ENCODE measurements at regions not wholly inside any gene's neighbourhood (a gene's known extent, or its start where the extent isn't known, plus 50 kb on each side); places are given as distances from the start of the nearest gene placed in this dataset.

DNA sequence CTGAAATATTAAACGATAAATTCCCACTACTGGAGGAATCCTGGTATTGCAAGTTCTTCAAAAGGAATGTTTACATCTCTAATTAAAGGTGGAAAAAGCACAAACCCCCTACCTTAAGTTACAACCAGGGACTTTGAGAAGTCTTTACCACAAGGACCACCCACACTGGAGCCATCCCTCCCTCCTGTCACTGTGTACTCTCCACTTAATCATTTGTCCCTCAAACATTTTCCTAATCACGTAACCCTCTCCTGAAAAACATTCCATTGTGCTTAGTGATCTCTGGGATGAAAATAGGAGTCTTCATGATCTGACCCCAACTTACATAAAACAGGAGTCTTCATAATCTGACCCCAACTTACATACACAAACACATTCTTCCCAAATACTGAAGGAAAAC lies 85.7 kb downstream of the SUCLG1 start:
- no peaks in the 10 kb centered on the region for H3K36me3 Mint-ChIP-seq
- no peaks in the 10 kb centered on the region for H3K4me1 Mint-ChIP-seq
- DNase-seq, result no peak
- ATAC-seq (ENCODE audit: low read depth in 2 of 2), result no peak
- H3K27me3 Mint-ChIP-seq, result peaks cover 18 to 25% (median 18%) of the 10 kb centered on the region in 3 donors
- H3K27ac Mint-ChIP-seq, result no peak overlapping the region
- peaks cover 0 to 6% (median 0%) of the 10 kb centered on the region in 7 donors for H3K9me3 Mint-ChIP-seq
- H3K4me3 Mint-ChIP-seq, result no peak overlapping the region

DNA sequence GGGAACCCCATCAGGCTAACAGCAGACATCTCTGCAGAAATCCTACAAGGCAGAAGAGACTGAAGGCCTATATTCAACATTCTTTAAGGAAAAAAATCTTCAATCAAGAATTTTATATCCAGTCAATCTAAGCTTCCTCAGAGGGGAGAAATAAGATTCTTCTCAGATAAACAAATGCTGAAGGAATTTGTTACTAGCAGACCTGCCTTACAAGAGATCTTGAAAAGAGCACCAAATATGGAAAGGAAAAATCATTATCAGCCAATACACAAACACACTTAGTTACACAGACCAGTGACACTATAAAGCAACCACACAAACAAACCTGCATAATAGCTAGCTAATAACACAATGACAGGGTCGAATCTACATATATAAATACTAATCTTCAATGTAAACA lies 96.5 kb downstream of the SUCLG1 start:
- Mint-ChIP-seq H3K4me3 (no peak overlapping the region), H3K4me1 (no peaks in the 10 kb centered on the region), H3K9me3 (peaks cover 5 to 56% (median 40%) of the 10 kb centered on the region in 7 donors), H3K27ac (peak overlapping the region in 1 of 6 donors; percentile 42), H3K27me3 (peaks cover 0 to 17% (median 0%) of the 10 kb centered on the region in 3 donors), H3K36me3 (no peaks in the 10 kb centered on the region)
- no peak for ATAC-seq (ENCODE audit: low read depth in 2 of 2)
- no peak for DNase-seq

DNA sequence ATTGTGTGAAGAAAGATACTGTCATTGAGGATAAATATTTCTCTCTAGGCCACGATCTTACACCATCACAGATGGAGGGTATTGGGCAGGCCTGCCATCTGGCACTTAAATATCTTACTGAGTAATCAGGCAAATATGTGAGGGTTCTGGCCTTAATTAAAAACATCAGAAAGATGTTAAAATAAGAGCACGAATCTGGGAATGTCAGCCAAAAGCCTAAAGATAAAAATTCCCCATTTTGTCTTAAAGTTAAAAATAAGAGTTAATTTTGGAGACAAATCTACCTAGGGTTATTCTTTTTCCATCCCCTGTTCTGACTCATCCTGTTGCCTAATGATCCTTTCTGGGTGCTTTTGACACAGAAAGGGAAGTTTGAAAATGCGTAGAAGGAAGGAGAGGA lies 121.0 kb downstream of the SUCLG1 start:
- Mint-ChIP-seq H3K36me3 (no peaks in the 10 kb centered on the region), H3K4me1 (no peaks in the 10 kb centered on the region), H3K9me3 (peaks cover 3 to 16% (median 4%) of the 10 kb centered on the region in 7 donors), H3K27me3 (no peaks in the 10 kb centered on the region), H3K27ac (no peak overlapping the region), H3K4me3 (no peak overlapping the region)
- ATAC-seq (ENCODE audit: low read depth in 2 of 2) (no peak), DNase-seq (no peak)

DNA sequence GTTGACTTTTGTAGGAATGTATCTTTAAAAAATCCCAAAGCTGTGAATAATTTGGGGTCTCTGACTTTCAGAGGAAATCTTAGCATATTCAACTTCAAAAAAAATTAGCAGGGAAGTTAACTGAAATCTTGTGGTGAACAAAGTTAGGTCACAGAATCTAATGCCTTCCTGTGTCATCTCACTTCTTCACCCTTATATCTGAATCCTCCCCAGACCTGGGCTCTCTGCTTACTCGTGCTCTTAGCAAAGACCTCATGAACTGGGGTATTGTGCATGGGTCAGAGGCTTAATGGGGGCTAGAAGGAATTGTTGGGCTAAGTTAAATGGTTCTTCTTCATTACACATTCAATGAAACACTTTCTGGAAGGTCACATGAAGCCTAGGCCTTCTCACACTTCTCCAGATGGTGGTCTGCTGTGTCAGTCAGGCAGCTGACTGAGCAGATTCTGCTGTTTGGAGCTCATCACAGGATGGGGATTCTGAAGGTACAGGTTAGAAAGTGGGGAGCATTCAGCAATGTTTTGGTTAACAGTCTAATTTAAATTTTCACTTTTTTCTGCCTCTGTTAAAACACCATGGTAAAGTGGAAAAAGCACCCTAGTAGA lies 131.3 kb downstream of the SUCLG1 start:
- peaks cover 0 to 26% (median 4%) of the 10 kb centered on the region in 7 donors for H3K9me3 Mint-ChIP-seq
- peaks cover 9 to 54% (median 39%) of the 10 kb centered on the region in 3 donors for H3K27me3 Mint-ChIP-seq
- no peak overlapping the region for H3K4me3 Mint-ChIP-seq
- ATAC-seq (ENCODE audit: low read depth in 2 of 2) (no peak), DNase-seq (no peak)
- peaks cover 0 to 6% of the 10 kb centered on the region in 2 donors for H3K36me3 Mint-ChIP-seq
- no peak overlapping the region for H3K27ac Mint-ChIP-seq
- no peaks in the 10 kb centered on the region for H3K4me1 Mint-ChIP-seq

DNA sequence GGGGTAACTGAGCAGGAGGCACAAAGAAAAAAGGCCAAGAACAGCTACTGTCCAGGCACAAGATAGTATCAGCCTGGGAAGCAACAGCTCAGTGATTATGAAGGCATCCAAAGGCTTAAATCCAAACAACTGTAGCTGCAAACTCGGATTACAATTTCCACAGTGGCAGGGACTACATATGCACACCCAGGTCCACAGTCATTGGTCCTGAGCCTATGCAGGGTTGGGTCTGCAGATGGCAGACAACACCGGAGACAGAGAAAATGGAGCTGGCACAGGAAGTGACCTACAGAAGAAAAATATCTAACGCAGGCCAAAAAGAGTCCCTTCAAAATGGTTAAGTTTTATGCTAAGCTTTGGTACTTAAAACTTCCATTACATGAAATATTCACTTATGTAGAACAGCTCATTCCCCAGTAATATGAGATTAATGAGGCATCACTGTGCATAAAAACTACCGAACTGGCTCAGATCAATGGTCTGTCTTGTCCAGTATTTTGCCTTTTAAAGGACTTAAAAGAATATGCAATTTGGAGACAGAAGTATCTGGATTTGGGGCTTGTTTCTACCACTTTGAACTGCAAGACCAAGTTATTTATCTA lies 132.1 kb downstream of the SUCLG1 start:
- Mint-ChIP-seq H3K9me3 (peaks cover 0 to 18% (median 0%) of the 10 kb centered on the region in 7 donors), H3K4me1 (no peaks in the 10 kb centered on the region), H3K27ac (no peak overlapping the region), H3K27me3 (peaks cover 4 to 46% (median 39%) of the 10 kb centered on the region in 3 donors), H3K36me3 (no peaks in the 10 kb centered on the region), H3K4me3 (no peak overlapping the region)
- DNase-seq (no peak), ATAC-seq (ENCODE audit: low read depth in 2 of 2) (no peak)

DNA sequence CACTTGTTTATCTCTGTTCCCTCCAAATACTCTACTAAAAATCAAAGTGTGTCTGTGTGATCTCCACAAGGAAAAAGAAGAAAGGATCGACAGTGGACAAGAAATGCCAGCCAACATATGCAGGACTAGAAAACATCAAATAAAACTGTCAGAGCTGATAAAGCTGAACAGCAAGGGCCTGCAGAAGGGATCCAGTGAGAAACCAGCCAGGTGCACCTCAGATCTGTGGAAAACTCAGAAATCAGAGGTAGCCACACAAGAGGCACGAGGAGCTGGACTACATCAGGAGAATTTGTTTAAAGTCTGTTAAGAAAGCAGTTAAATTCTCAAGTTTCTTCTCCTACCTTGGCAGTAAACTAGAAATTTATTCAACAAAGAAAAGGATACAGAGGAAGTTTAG lies 135.2 kb downstream of the SUCLG1 start:
- no peak overlapping the region for H3K4me3 Mint-ChIP-seq
- ATAC-seq (ENCODE audit: low read depth in 2 of 2) (no peak), DNase-seq (no peak)
- H3K36me3 Mint-ChIP-seq, result no peaks in the 10 kb centered on the region
- peaks cover 12 to 45% (median 40%) of the 10 kb centered on the region in 3 donors for H3K27me3 Mint-ChIP-seq
- no peak overlapping the region for H3K27ac Mint-ChIP-seq
- H3K4me1 Mint-ChIP-seq, result no peaks in the 10 kb centered on the region
- H3K9me3 Mint-ChIP-seq, result peaks cover 0 to 6% (median 0%) of the 10 kb centered on the region in 7 donors

DNA sequence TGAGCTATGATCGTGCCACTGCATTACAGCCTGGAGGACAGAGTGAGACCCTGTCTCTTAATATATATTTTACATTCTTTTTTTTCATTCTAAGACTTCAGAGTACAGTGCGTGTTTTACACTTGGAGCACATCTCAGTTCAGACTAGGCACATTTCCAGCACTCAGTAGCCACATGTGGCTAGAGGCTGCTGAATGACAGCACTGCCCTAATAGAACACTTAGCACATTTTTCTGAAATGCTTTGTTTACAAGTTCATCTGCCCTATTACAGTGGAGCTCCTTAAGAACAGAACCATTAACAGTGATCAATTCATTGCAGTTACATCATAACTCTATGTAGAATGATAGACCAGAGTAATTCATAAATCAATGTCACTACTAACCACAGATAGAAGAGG lies 138.1 kb downstream of the SUCLG1 start:
- Mint-ChIP-seq H3K36me3 (no peaks in the 10 kb centered on the region), H3K9me3 (no peaks in the 10 kb centered on the region), H3K27ac (peak overlapping the region in 1 of 6 donors; percentile 0), H3K27me3 (peaks cover 21 to 34% (median 32%) of the 10 kb centered on the region in 3 donors), H3K4me1 (no peaks in the 10 kb centered on the region), H3K4me3 (no peak overlapping the region)
- DNase-seq (no peak), ATAC-seq (ENCODE audit: low read depth in 2 of 2) (no peak)

DNA sequence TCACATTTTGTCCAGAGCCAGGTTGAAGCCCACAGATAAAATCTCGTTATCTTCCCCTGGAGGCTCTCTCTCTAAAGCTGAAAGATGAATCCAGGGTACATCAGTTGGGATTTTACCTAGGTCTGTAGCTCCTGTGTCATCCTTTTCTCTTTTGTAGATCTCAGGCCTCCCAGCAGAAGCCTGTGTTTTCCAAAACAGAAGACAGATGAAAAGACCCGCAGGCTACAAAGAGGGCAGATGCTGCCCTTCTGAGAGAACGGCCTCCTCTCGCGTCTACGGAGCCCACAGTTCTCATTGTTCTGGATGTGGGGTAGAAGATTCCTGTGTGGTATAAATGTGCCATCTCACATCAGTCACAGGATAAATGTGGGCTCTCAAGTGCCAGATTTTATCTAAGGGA lies 139.5 kb downstream of the SUCLG1 start:
- Mint-ChIP-seq H3K9me3 (no peaks in the 10 kb centered on the region), H3K27me3 (peaks cover 21 to 34% (median 30%) of the 10 kb centered on the region in 3 donors), H3K36me3 (no peaks in the 10 kb centered on the region), H3K4me3 (no peak overlapping the region), H3K4me1 (peaks cover 0 to 5% (median 0%) of the 10 kb centered on the region in 3 donors), H3K27ac (peak overlapping the region in 1 of 6 donors; percentile 59)
- DNase-seq (no peak), ATAC-seq (ENCODE audit: low read depth in 2 of 2) (no peak)

DNA sequence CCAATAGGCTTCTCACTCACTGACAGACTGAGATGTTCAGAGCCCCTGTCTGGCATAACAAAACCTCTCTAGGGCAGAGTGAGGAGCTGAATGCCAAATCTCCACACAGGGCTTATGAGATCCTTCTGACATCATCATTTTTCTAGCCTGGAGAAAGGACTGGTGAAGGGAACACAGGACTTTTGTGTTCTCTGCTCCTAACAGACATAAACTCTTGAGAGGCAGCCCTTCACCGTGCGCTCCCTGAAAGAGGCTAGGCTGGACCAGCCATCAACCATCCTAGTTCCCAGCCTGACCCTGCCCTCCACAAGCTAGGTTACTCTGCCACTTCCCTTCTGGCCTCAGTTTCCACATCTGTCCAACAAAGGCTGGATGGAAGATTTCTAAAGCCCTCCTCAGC lies 141.9 kb downstream of the SUCLG1 start:
- no peaks in the 10 kb centered on the region for H3K9me3 Mint-ChIP-seq
- ATAC-seq (ENCODE audit: low read depth in 2 of 2) (no peak), DNase-seq (no peak)
- peaks cover 0 to 6% (median 0%) of the 10 kb centered on the region in 3 donors for H3K4me1 Mint-ChIP-seq
- H3K36me3 Mint-ChIP-seq, result no peaks in the 10 kb centered on the region
- H3K27me3 Mint-ChIP-seq, result peaks cover 17 to 19% (median 18%) of the 10 kb centered on the region in 3 donors
- no peak overlapping the region for H3K27ac Mint-ChIP-seq
- H3K4me3 Mint-ChIP-seq, result no peak overlapping the region

DNA sequence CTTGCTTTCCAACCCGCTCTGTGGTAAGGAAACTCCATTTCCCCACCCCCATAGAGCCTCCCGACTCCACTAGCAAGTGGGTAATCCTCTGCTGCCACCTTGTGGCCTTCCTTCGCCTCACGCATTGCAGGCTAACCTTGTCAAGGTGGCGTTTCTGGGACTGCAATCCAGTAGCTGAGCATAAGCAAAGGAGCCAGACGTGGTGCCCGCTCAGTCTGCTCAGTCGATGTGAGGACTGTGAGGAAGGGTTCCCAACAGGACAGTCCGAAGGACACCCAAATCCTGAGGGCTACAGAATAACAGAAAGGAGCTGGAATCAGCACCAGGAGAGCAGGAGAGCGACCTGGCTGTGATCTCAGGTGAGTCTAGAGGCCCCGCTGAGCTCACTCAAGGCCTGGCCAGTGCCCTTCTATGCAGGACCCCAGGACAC lies 144.2 kb downstream of the SUCLG1 start:
- H3K4me1 Mint-ChIP-seq, result peaks cover 0 to 6% (median 0%) of the 10 kb centered on the region in 3 donors
- H3K4me3 Mint-ChIP-seq, result no peak overlapping the region
- no peaks in the 10 kb centered on the region for H3K36me3 Mint-ChIP-seq
- DNase-seq (peak; percentile 25), ATAC-seq (ENCODE audit: low read depth in 2 of 2) (peak in 1 of 2 donors; percentile 46)
- H3K27ac Mint-ChIP-seq, result no peak overlapping the region
- H3K27me3 Mint-ChIP-seq, result peaks cover 8 to 13% (median 9%) of the 10 kb centered on the region in 3 donors
- no peaks in the 10 kb centered on the region for H3K9me3 Mint-ChIP-seq

DNA sequence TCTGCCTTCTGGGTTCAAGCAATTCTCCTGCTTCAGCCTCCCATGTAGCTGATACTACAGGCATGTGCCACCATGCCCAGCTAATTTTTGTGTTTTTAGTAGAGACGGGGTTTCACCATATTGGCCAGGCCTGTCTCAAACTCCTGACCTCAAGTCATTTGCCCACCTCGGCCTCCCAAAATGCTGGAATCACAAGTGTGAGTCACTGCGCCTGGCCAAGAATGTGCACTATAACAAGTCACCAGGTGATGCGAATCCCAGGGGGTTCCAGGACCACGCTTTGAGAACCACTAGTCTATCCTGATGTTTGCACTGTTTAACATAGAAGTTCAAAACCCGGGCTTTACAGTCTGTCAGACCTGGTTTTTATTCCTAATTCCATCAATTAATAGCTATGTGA lies 144.8 kb downstream of the SUCLG1 start:
- no peaks in the 10 kb centered on the region for H3K36me3 Mint-ChIP-seq
- H3K4me3 Mint-ChIP-seq, result no peak overlapping the region
- peaks cover 0 to 6% (median 0%) of the 10 kb centered on the region in 3 donors for H3K4me1 Mint-ChIP-seq
- H3K9me3 Mint-ChIP-seq, result no peaks in the 10 kb centered on the region
- H3K27ac Mint-ChIP-seq, result no peak overlapping the region
- ATAC-seq (ENCODE audit: low read depth in 2 of 2), result no peak
- H3K27me3 Mint-ChIP-seq, result peaks cover 9 to 13% (median 13%) of the 10 kb centered on the region in 3 donors
- DNase-seq, result no peak

DNA sequence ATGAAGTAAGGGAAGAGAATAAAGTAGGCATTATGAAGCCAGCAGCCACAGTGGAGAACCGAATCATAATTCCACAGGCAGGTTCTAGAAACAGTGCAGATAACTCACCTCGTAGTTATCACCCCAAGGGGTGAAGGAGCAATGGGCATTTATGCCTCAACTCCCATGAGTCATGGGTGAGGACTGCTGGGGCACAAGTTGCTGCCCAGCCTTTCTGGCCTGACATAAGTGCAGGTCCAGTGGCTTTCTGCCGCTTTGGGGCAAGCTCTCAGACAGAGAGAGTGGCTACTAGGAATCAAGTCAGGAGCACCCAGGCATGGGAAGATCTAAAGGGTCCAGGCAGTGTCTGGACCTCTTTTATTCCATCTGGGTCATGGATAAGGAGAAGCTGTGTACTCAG lies 149.8 kb downstream of the SUCLG1 start:
- Mint-ChIP-seq H3K36me3 (peaks cover 0 to 8% of the 10 kb centered on the region in 2 donors), H3K27me3 (peaks cover 0 to 10% (median 4%) of the 10 kb centered on the region in 3 donors), H3K4me1 (no peaks in the 10 kb centered on the region), H3K9me3 (peaks cover 12 to 36% (median 18%) of the 10 kb centered on the region in 7 donors), H3K27ac (no peak overlapping the region), H3K4me3 (no peak overlapping the region)
- DNase-seq, result no peak
- no peak for ATAC-seq (ENCODE audit: low read depth in 2 of 2)

DNA sequence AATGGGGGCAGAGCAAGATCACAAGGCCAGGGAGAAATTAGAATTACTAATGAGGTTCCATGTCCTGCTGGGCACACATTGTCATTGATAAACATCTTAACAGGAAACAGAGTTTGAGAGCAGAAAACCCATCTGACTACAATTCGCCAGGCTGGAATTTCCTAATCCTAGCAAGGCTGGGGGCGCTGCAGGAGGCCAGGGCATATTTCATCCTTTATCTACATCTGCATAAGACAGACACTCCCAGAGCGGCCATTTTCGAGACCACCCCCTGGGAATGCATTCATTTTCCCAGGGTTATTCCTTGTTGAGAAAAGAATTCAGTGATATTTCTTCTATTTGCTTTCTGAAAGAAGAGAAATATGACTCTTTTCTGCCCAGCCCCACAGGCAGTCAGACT lies 152.7 kb downstream of the SUCLG1 start:
- Mint-ChIP-seq H3K4me1 (no peaks in the 10 kb centered on the region), H3K36me3 (peaks cover 0 to 8% of the 10 kb centered on the region in 2 donors), H3K27ac (no peak overlapping the region), H3K27me3 (peaks cover 0 to 14% (median 10%) of the 10 kb centered on the region in 3 donors), H3K9me3 (peaks cover 12 to 38% (median 19%) of the 10 kb centered on the region in 7 donors), H3K4me3 (no peak overlapping the region)
- ATAC-seq (ENCODE audit: low read depth in 2 of 2) (no peak), DNase-seq (no peak)

Measured in naive B cell (primary cell).